ENCODE measurements at regions not wholly inside any gene's neighbourhood (a gene's known extent, or its start where the extent isn't known, plus 50 kb on each side); places are given as distances from the start of the nearest gene placed in this dataset.

DNA sequence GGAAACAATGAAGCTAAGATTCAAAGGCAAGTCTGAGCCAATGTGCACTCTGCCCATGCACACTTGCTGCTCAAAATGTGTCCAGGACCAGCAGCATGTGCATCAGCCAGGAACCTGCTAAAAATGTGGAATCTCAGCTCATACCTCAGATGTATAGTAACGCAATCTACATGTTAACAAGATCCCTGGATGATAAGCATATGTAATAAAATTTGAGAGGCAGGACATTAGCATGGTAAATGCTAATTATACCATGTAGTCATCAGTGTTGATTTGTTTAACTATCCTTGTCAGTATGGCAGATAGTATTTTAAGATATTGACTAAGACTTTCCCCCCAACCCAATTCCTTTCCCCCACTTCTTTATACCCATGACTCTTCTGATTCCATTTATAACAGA lies 379.6 kb downstream of the TOX3 start:
- Mint-ChIP-seq H3K9me3 (ENCODE audit: low read depth, unreplicated experiment) (no peaks in the 10 kb centered on the region), H3K27ac (ENCODE audit: unreplicated experiment) (no peak overlapping the region), H3K4me3 (ENCODE audit: low read depth, unreplicated experiment) (no peak overlapping the region), H3K27me3 (ENCODE audit: unreplicated experiment) (no peaks in the 10 kb centered on the region), H3K4me1 (ENCODE audit: low read depth, unreplicated experiment) (no peaks in the 10 kb centered on the region), H3K36me3 (ENCODE audit: insufficient read depth, unreplicated experiment) (no peaks in the 10 kb centered on the region)
- CTCF ChIA-PET, result interaction anchor here (0.7 kb wide), 1 partner anchor 482 kb away, joined by 5 read pairs; no protein-coding TSS in a partner anchor
- intact Hi-C loops (cut with micrococcal nuclease; ENCODE audit: unreplicated experiment), result no loop called here
- TF ChIP-seq, protein P1, sequence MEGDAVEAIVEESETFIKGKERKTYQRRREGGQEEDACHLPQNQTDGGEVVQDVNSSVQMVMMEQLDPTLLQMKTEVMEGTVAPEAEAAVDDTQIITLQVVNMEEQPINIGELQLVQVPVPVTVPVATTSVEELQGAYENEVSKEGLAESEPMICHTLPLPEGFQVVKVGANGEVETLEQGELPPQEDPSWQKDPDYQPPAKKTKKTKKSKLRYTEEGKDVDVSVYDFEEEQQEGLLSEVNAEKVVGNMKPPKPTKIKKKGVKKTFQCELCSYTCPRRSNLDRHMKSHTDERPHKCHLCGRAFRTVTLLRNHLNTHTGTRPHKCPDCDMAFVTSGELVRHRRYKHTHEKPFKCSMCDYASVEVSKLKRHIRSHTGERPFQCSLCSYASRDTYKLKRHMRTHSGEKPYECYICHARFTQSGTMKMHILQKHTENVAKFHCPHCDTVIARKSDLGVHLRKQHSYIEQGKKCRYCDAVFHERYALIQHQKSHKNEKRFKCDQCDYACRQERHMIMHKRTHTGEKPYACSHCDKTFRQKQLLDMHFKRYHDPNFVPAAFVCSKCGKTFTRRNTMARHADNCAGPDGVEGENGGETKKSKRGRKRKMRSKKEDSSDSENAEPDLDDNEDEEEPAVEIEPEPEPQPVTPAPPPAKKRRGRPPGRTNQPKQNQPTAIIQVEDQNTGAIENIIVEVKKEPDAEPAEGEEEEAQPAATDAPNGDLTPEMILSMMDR (IDR thresholded peaks at IDR 0.05; ENCODE audit: unreplicated experiment), result no peak
- BruUV-seq (replicated peaks), result no TSS peak
- no peak for DNase-seq

DNA sequence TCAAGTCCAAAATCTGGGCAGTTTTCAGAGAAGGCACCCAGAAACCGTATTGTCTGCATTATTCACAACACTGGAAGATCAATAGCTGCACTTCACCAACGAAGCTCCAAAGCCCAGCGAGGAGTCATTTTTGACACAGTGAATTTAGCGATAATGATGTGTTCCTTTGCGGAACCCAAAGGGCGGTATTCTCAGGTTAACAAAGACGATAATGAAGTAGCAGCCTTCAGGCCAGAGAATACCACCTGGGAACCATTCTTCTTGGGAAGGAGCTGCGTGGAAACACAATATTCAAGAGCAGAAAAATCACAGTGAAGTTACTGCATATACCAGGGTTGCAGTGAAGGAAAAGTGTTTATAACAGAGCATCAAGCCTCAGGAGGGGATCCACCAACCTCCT lies 381.0 kb downstream of the TOX3 start:
- no peaks in the 10 kb centered on the region for H3K9me3 Mint-ChIP-seq (ENCODE audit: low read depth, unreplicated experiment)
- no peak overlapping the region for H3K4me3 Mint-ChIP-seq (ENCODE audit: low read depth, unreplicated experiment)
- BruUV-seq (replicated peaks), result no TSS peak
- H3K4me1 Mint-ChIP-seq (ENCODE audit: low read depth, unreplicated experiment), result no peaks in the 10 kb centered on the region
- H3K27me3 Mint-ChIP-seq (ENCODE audit: unreplicated experiment), result no peaks in the 10 kb centered on the region
- intact Hi-C loops (cut with micrococcal nuclease; ENCODE audit: unreplicated experiment), result no loop called here
- CTCF ChIA-PET, result no interaction called here
- TF ChIP-seq, protein P1 (IDR thresholded peaks at IDR 0.05; ENCODE audit: unreplicated experiment), result no peak
- no peak overlapping the region for H3K27ac Mint-ChIP-seq (ENCODE audit: unreplicated experiment)
- no peaks in the 10 kb centered on the region for H3K36me3 Mint-ChIP-seq (ENCODE audit: insufficient read depth, unreplicated experiment)
- no peak for DNase-seq

DNA sequence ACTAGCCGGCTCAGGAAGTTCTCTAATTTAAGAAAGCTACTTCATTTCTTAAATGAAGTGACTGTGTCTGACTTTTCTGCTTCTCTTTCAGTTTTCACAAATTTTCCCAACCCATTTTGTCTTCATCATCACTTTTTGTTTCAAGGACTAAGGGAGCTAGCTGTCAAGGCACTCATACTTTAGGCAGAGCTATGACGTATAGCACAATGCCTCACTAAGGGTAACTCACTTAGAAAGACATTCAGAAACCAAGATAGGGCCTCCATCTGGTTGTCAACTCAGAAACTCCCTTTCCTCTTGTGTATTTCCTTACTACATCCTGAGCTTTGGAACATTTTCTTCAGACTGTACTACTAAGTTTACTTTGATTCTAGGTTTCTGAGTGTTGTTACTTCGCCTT lies 397.9 kb downstream of the TOX3 start:
- no TSS peak for BruUV-seq (replicated peaks)
- Mint-ChIP-seq H3K27me3 (ENCODE audit: unreplicated experiment) (no peaks in the 10 kb centered on the region), H3K4me1 (ENCODE audit: low read depth, unreplicated experiment) (no peaks in the 10 kb centered on the region), H3K4me3 (ENCODE audit: low read depth, unreplicated experiment) (no peak overlapping the region), H3K9me3 (ENCODE audit: low read depth, unreplicated experiment) (no peaks in the 10 kb centered on the region), H3K27ac (ENCODE audit: unreplicated experiment) (no peak overlapping the region), H3K36me3 (ENCODE audit: insufficient read depth, unreplicated experiment) (no peaks in the 10 kb centered on the region)
- no peak for DNase-seq
- intact Hi-C loops (cut with micrococcal nuclease; ENCODE audit: unreplicated experiment), result no loop called here
- TF ChIP-seq, protein P1 (IDR thresholded peaks at IDR 0.05; ENCODE audit: unreplicated experiment), result no peak
- CTCF ChIA-PET, result interaction anchor here (0.5 to 0.6 kb wide), 2 partner anchors 675 to 696 kb away, joined by 3 read pairs; no protein-coding TSS in a partner anchor

DNA sequence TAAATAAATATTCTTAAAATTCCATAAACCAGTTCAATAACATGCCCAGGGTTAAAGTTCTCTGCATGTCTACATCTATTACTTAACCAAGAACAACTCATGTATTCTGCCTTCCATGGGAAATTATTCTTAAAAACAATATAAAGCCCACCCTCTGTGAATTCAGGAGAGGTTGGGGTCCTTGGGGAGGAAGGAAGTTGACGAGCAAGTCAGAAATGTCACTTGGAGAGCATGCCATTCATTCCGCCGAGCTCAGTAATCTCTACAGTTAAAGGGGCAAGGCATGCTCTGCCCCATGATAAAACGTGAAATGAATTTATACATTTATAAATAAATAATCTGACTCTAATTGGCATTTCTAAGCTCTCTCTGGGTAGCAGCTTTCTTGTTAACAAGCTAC lies 405.1 kb downstream of the TOX3 start:
- no peak overlapping the region for H3K27ac Mint-ChIP-seq (ENCODE audit: unreplicated experiment)
- DNase-seq, result no peak
- no peaks in the 10 kb centered on the region for H3K4me1 Mint-ChIP-seq (ENCODE audit: low read depth, unreplicated experiment)
- CTCF ChIA-PET, result interaction anchor here (0.7 kb wide), 1 partner anchor 18 kb away, joined by 3 read pairs; no protein-coding TSS in a partner anchor
- intact Hi-C loops (cut with micrococcal nuclease; ENCODE audit: unreplicated experiment), result no loop called here
- BruUV-seq (replicated peaks), result no TSS peak
- no peaks in the 10 kb centered on the region for H3K36me3 Mint-ChIP-seq (ENCODE audit: insufficient read depth, unreplicated experiment)
- TF ChIP-seq, protein P1 (IDR thresholded peaks at IDR 0.05; ENCODE audit: unreplicated experiment), result no peak
- no peaks in the 10 kb centered on the region for H3K9me3 Mint-ChIP-seq (ENCODE audit: low read depth, unreplicated experiment)
- H3K27me3 Mint-ChIP-seq (ENCODE audit: unreplicated experiment), result no peaks in the 10 kb centered on the region
- no peak overlapping the region for H3K4me3 Mint-ChIP-seq (ENCODE audit: low read depth, unreplicated experiment)

Measured in Calu3 (cell line).